ENCODE measurements at regions not wholly inside any gene's neighbourhood (a gene's known extent, or its start where the extent isn't known, plus 50 kb on each side); places are given as distances from the start of the nearest gene placed in this dataset.

DNA sequence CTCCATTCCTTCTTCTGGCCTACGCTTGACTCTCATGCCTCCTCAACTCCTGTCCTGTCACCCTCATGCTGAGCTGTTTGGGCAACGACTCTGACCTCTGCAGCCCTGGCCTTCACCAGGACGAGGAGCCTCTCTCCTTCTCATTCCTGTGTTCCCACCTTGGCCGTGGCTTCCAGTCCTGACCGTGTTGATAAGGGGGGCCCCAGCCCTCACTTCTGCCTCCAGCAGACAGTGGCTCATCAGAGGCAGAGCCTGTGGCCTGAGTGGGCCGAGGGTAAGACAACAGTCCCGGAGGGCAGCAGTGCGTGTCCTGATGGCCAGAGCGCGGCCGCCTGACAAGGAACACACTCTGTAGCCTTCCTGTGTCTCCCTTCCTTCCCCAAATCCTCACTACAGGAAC, 61.7 kb upstream of the UBE3C start:
- H3K4me1 ChIP-seq (ENCODE audit: control insufficient read depth in 1 of 2, extremely low read depth in 1 of 2, insufficient read depth in 2 of 2, low read length in 2 of 2), result peaks cover 0 to 3% of the 10 kb centered on the region in 2 experiments
- H3K9me3 ChIP-seq, result no peaks in the 10 kb centered on the region
- CTCF ChIA-PET, result no interaction called here
- no peaks in the 10 kb centered on the region for H3K9me3 Mint-ChIP-seq
- H3K36me3 Mint-ChIP-seq, result no peaks in the 10 kb centered on the region
- POLR2A ChIA-PET, result no interaction called here
- no peak overlapping the region for H3K27ac Mint-ChIP-seq
- no peak for DNase-seq
- H3K36me3 ChIP-seq (ENCODE audit: control insufficient read depth in 2 of 2, extremely low read depth in 1 of 2, insufficient read depth in 1 of 2, low read length in 1 of 2), result no peaks in the 10 kb centered on the region
- no peaks in the 10 kb centered on the region for H3K4me1 Mint-ChIP-seq
- WGBS (ENCODE audit: insufficient coverage), result 58% methylated on average over 8 of the region's 11 CpGs
- ATAC-seq (replicated peaks in 1 of 4), result no peak
- H3K27me3 Mint-ChIP-seq, result peaks cover 51 to 60% of the 10 kb centered on the region in 2 donors
- peaks cover 2 to 64% of the 10 kb centered on the region in 2 experiments for H3K27me3 ChIP-seq (replicated peaks in 1 of 2; ENCODE audit: control insufficient read depth in 2 of 2, extremely low read depth in 1 of 2, insufficient read depth in 2 of 2, low read length in 1 of 2)
- H3K4me3 ChIP-seq (ENCODE audit: control insufficient read depth in 1 of 2, extremely low read depth in 1 of 2, low read length in 1 of 2), result no peak overlapping the region
- H3K27ac ChIP-seq (ENCODE audit: low read length), result no peak overlapping the region
- H3K4me3 Mint-ChIP-seq, result no peak overlapping the region

DNA sequence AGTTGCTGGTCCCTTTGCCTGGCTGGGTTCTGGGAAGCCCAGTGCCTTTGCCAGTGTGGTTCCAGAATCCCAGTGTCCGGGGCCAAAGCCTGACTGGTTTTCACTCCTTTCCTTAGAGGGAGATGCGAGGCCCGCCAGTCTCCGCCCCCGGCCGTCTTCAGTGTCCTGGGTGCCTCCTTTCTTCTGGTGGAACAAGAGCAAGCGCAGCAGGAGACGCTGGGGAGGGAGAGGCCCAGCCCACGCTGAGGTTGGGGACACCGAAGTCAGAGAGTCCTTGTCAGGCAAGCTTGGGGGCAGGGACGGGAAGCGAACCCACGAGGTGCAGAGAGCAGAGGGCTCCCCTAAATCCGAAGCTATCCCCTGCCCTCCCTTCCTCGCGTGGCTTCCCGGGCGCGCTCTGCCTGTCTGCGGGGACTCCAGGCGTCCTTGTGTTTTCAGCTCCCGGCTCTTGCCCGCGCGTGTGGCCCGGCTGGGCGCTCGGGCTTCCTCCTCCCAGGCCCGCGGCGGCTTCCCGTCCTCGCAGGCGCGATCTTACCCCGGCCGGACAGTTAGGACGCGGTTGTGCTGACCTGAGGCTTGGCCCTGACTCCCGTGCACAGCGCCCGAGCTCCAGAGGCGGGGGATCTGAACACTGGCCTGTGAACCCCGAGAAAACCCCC, 60.6 kb upstream of the UBE3C start:
- 15% methylated on average over 36 of the region's 44 CpGs for WGBS (ENCODE audit: insufficient coverage)
- Histone ChIP-seq H3K4me3 (ENCODE audit: control insufficient read depth in 1 of 2, extremely low read depth in 1 of 2, low read length in 1 of 2) (no peak overlapping the region), H3K27ac (ENCODE audit: low read length) (no peak overlapping the region), H3K9me3 (no peaks in the 10 kb centered on the region), H3K4me1 (ENCODE audit: control insufficient read depth in 1 of 2, extremely low read depth in 1 of 2, insufficient read depth in 2 of 2, low read length in 2 of 2) (peaks cover 0 to 3% of the 10 kb centered on the region in 2 experiments), H3K27me3 (replicated peaks in 1 of 2; ENCODE audit: control insufficient read depth in 2 of 2, extremely low read depth in 1 of 2, insufficient read depth in 2 of 2, low read length in 1 of 2) (peaks cover 2 to 55% of the 10 kb centered on the region in 2 experiments), H3K36me3 (ENCODE audit: control insufficient read depth in 2 of 2, extremely low read depth in 1 of 2, insufficient read depth in 1 of 2, low read length in 1 of 2) (no peaks in the 10 kb centered on the region)
- Mint-ChIP-seq H3K36me3 (no peaks in the 10 kb centered on the region), H3K4me3 (no peak overlapping the region), H3K27ac (no peak overlapping the region), H3K4me1 (no peaks in the 10 kb centered on the region), H3K27me3 (peaks cover 47 to 59% of the 10 kb centered on the region in 2 donors), H3K9me3 (peaks cover 3 to 8% (median 7%) of the 10 kb centered on the region in 3 donors)
- POLR2A ChIA-PET, result no interaction called here
- CTCF ChIA-PET, result no interaction called here
- ATAC-seq (replicated peaks in 1 of 4), result no peak
- no peak for DNase-seq

DNA sequence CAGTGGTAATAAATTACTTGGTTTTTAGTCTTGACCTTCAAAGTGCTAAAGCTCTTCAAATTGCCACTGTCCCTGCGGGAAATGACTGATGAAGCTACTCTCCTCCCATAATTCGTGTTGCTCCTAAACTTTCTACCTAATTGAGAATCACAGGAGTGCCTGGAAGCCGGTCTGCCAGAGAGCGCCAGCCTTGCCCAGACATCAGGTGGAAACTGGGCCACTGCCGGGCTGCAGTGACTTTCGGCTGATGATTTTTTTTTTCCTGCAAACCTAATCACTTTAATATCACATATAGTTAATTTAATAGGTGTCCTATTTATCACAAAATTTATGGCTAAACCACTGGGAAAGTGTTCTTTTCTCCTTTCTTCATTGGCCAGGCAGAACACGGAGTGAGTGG, 59.6 kb upstream of the UBE3C start:
- ChIA-PET CTCF (no interaction called here), POLR2A (no interaction called here)
- H3K27me3 ChIP-seq (replicated peaks in 1 of 2; ENCODE audit: control insufficient read depth in 2 of 2, extremely low read depth in 1 of 2, insufficient read depth in 2 of 2, low read length in 1 of 2), result peaks cover 2 to 54% of the 10 kb centered on the region in 2 experiments
- Mint-ChIP-seq H3K4me1 (no peaks in the 10 kb centered on the region), H3K27me3 (peaks cover 39 to 55% of the 10 kb centered on the region in 2 donors), H3K36me3 (no peaks in the 10 kb centered on the region), H3K4me3 (no peak overlapping the region), H3K27ac (no peak overlapping the region), H3K9me3 (peaks cover 5 to 11% (median 10%) of the 10 kb centered on the region in 3 donors)
- H3K4me3 ChIP-seq (ENCODE audit: control insufficient read depth in 1 of 2, extremely low read depth in 1 of 2, low read length in 1 of 2), result no peak overlapping the region
- H3K4me1 ChIP-seq (ENCODE audit: control insufficient read depth in 1 of 2, extremely low read depth in 1 of 2, insufficient read depth in 2 of 2, low read length in 2 of 2), result peaks cover 0 to 3% of the 10 kb centered on the region in 2 experiments
- WGBS (ENCODE audit: insufficient coverage), result 69% methylated on average over 2 of the region's 7 CpGs
- H3K36me3 ChIP-seq (ENCODE audit: control insufficient read depth in 2 of 2, extremely low read depth in 1 of 2, insufficient read depth in 1 of 2, low read length in 1 of 2), result no peaks in the 10 kb centered on the region
- H3K27ac ChIP-seq (ENCODE audit: low read length), result no peak overlapping the region
- no peaks in the 10 kb centered on the region for H3K9me3 ChIP-seq
- DNase-seq (no peak), ATAC-seq (replicated peaks in 1 of 4) (no peak)

DNA sequence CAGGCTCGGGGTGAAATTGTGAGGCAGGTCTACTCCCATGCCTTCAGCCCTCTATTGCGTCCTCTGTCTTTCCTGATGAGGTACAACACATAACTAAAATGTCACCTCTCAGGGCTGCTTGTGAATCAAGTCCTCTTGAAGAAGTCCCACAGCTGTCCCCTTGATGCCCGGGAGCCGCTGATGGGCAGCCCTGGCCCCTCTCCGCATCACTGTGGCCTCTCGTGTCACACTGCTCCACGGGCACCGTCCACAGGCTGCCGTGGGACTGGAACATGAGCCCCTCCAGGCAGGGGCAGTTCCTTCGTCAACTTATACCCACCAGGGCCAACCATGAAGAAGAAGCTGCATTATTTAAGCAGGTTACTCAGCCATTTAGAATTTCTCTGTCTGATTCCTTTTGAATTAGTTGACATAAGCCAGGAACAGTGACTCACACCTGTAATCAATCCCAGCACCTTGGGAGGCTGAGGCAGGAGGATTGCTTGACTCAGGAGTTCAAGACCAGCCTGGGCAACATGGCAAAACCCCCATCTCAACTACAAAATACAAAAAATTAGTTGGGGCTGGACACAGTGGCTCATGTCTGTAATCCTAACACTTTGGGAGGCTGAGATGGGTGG, 58.5 kb upstream of the UBE3C start:
- WGBS (ENCODE audit: insufficient coverage), result 91% methylated on average over 9 of the region's 10 CpGs
- H3K4me3 ChIP-seq (ENCODE audit: control insufficient read depth in 1 of 2, extremely low read depth in 1 of 2, low read length in 1 of 2), result no peak overlapping the region
- Mint-ChIP-seq H3K27ac (no peak overlapping the region), H3K27me3 (peaks cover 31 to 57% of the 10 kb centered on the region in 2 donors), H3K4me3 (no peak overlapping the region), H3K4me1 (no peaks in the 10 kb centered on the region), H3K36me3 (no peaks in the 10 kb centered on the region), H3K9me3 (peaks cover 8 to 15% (median 13%) of the 10 kb centered on the region in 3 donors)
- ChIA-PET CTCF (no interaction called here), POLR2A (no interaction called here)
- no peaks in the 10 kb centered on the region for H3K9me3 ChIP-seq
- H3K36me3 ChIP-seq (ENCODE audit: control insufficient read depth in 2 of 2, extremely low read depth in 1 of 2, insufficient read depth in 1 of 2, low read length in 1 of 2), result no peaks in the 10 kb centered on the region
- peaks cover 0 to 3% of the 10 kb centered on the region in 2 experiments for H3K4me1 ChIP-seq (ENCODE audit: control insufficient read depth in 1 of 2, extremely low read depth in 1 of 2, insufficient read depth in 2 of 2, low read length in 2 of 2)
- ATAC-seq (replicated peaks in 1 of 4), result no peak
- no peak for DNase-seq
- peaks cover 2 to 56% of the 10 kb centered on the region in 2 experiments for H3K27me3 ChIP-seq (replicated peaks in 1 of 2; ENCODE audit: control insufficient read depth in 2 of 2, extremely low read depth in 1 of 2, insufficient read depth in 2 of 2, low read length in 1 of 2)
- H3K27ac ChIP-seq (ENCODE audit: low read length), result no peak overlapping the region

DNA sequence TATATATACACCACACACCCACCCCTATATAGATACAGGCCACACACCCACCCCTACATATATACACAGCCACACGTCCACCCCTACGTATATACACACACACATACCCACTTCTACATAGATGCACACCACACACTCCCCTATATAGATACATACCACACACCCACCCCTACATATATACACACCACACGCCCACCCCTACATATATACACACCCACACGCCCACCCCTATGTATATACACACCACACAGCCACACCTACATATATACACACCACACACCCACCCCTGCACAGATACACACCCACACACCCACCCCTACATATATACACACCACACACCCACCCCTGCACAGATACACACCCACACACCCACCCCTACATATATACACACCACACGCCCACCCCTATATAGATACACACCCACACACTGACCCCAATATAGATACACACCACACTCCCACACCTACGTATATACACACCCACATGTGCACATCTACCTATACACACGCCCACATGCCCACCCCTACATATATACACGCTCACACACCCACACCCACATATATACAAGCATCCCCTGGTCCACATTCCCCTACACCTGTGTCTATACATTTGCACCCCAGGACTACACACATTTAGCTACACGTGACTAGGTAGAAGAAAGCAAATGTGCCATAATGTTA, 52.1 kb upstream of the UBE3C start:
- Histone ChIP-seq H3K4me1 (ENCODE audit: control insufficient read depth in 1 of 2, extremely low read depth in 1 of 2, insufficient read depth in 2 of 2, low read length in 2 of 2) (no peaks in the 10 kb centered on the region), H3K27me3 (replicated peaks in 1 of 2; ENCODE audit: control insufficient read depth in 2 of 2, extremely low read depth in 1 of 2, insufficient read depth in 2 of 2, low read length in 1 of 2) (peaks cover 0 to 24% of the 10 kb centered on the region in 2 experiments), H3K36me3 (ENCODE audit: control insufficient read depth in 2 of 2, extremely low read depth in 1 of 2, insufficient read depth in 1 of 2, low read length in 1 of 2) (no peaks in the 10 kb centered on the region), H3K4me3 (ENCODE audit: control insufficient read depth in 1 of 2, extremely low read depth in 1 of 2, low read length in 1 of 2) (no peak overlapping the region), H3K27ac (ENCODE audit: low read length) (no peak overlapping the region), H3K9me3 (no peaks in the 10 kb centered on the region)
- Mint-ChIP-seq H3K4me1 (no peaks in the 10 kb centered on the region), H3K4me3 (no peak overlapping the region), H3K27me3 (peaks cover 22 to 32% of the 10 kb centered on the region in 2 donors), H3K36me3 (no peaks in the 10 kb centered on the region), H3K27ac (no peak overlapping the region), H3K9me3 (peaks cover 10 to 19% (median 19%) of the 10 kb centered on the region in 3 donors)
- ChIA-PET POLR2A (no interaction called here), CTCF (no interaction called here)
- DNase-seq, result no peak
- no peak for ATAC-seq (replicated peaks in 1 of 4)
- 78% methylated on average over 8 of the region's 9 CpGs for WGBS (ENCODE audit: insufficient coverage)

DNA sequence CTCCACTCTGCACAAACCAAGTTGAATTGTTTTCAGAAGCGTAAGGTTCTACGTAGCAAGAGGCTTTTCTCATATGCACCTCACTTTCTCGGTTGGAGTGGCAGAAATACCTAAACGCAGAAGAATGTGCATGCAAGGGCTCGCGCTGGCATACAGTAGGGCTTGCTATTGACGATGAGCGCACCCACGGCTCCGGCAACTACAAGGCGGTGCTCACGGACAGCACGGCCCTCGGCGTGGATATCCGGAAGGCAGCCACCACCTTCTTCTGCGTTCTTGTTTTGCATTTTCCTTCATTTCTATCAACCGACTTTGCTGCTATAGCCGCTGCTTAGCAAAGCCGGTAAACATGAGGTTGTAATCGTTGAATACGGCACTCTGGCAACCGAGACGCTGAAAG, 51.1 kb upstream of the UBE3C start:
- Mint-ChIP-seq H3K4me3 (no peak overlapping the region), H3K9me3 (peaks cover 10 to 16% (median 15%) of the 10 kb centered on the region in 3 donors), H3K4me1 (no peaks in the 10 kb centered on the region), H3K27ac (no peak overlapping the region), H3K27me3 (peaks cover 25% of the 10 kb centered on the region in 2 donors), H3K36me3 (no peaks in the 10 kb centered on the region)
- Histone ChIP-seq H3K4me3 (ENCODE audit: control insufficient read depth in 1 of 2, extremely low read depth in 1 of 2, low read length in 1 of 2) (no peak overlapping the region), H3K36me3 (ENCODE audit: control insufficient read depth in 2 of 2, extremely low read depth in 1 of 2, insufficient read depth in 1 of 2, low read length in 1 of 2) (no peaks in the 10 kb centered on the region), H3K27me3 (replicated peaks in 1 of 2; ENCODE audit: control insufficient read depth in 2 of 2, extremely low read depth in 1 of 2, insufficient read depth in 2 of 2, low read length in 1 of 2) (peaks cover 0 to 18% of the 10 kb centered on the region in 2 experiments), H3K4me1 (ENCODE audit: control insufficient read depth in 1 of 2, extremely low read depth in 1 of 2, insufficient read depth in 2 of 2, low read length in 2 of 2) (no peaks in the 10 kb centered on the region), H3K9me3 (no peaks in the 10 kb centered on the region), H3K27ac (ENCODE audit: low read length) (no peak overlapping the region)
- 92% methylated on average over 24 of the region's 24 CpGs for WGBS (ENCODE audit: insufficient coverage)
- ChIA-PET CTCF (no interaction called here), POLR2A (no interaction called here)
- no peak for DNase-seq
- ATAC-seq (replicated peaks in 1 of 4), result no peak
